ENCODE measurements at regions not wholly inside any gene's neighbourhood (a gene's known extent, or its start where the extent isn't known, plus 50 kb on each side); places are given as distances from the start of the nearest gene placed in this dataset.

DNA sequence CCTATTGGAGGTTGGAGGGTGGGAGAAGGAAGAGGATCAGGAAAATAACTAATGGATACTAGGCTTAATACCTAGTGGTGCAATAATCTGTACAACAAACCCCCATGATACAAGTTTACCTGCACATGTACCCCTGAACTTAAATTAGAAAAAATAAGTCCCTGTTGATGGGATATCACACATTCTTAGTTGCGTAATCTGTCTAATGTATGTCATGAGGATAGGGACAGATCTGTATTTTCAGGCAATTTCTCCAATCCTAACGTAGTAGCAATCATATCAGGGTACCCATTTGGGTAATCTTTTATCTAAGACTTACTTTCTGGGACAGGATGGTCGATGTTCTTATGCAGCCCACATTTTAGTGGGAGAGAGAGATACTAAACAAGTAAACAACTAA lies 239.1 kb upstream of the AZI2 start:
- H3K4me1 ChIP-seq: no peaks in the 10 kb centered on the region
- ATAC-seq (no peak), DNase-seq (no peak)
- H3K27me3 ChIP-seq (ENCODE audit: insufficient read depth in 3 of 3, low read length in 2 of 3): no peaks in the 10 kb centered on the region
- TF ChIP-seq, protein P1, sequence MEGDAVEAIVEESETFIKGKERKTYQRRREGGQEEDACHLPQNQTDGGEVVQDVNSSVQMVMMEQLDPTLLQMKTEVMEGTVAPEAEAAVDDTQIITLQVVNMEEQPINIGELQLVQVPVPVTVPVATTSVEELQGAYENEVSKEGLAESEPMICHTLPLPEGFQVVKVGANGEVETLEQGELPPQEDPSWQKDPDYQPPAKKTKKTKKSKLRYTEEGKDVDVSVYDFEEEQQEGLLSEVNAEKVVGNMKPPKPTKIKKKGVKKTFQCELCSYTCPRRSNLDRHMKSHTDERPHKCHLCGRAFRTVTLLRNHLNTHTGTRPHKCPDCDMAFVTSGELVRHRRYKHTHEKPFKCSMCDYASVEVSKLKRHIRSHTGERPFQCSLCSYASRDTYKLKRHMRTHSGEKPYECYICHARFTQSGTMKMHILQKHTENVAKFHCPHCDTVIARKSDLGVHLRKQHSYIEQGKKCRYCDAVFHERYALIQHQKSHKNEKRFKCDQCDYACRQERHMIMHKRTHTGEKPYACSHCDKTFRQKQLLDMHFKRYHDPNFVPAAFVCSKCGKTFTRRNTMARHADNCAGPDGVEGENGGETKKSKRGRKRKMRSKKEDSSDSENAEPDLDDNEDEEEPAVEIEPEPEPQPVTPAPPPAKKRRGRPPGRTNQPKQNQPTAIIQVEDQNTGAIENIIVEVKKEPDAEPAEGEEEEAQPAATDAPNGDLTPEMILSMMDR (IDR thresholded peaks at IDR 0.05): no peak
- intact Hi-C loops (cut with DNase I): no loop called here
- H3K36me3 ChIP-seq (ENCODE audit: insufficient read depth in 1 of 2, low read depth in 1 of 2): no peaks in the 10 kb centered on the region
- no peaks in the 10 kb centered on the region for H3K9me3 ChIP-seq
- no peak overlapping the region for H3K4me3 ChIP-seq
- WGBS, 3 donors: 87 to 94% (median 90%) methylated on average over 3 of the region's 3 CpGs
- H3K27ac ChIP-seq: no peak overlapping the region

DNA sequence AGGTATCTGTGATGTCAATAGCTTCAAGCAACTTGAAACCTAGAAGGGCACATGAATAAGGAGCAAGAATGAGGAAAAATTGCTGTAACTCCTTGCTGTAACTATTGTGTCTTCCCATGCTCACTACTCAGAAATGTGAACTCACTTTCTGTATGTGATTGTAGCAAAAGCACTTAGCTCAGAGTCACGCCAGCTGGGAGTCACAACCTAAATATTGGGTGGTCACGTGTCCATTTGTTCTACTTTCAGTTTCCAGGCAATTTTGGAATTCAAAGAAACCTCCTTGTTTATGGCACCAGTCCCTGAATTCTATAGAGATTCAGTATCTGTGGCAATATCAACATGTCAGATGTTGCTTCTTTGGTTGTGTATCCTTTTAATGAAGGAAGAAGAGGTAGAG lies 241.6 kb upstream of the AZI2 start:
- ATAC-seq (no peak), DNase-seq (no peak)
- TF ChIP-seq, protein P1 (IDR thresholded peaks at IDR 0.05): no peak
- no peaks in the 10 kb centered on the region for H3K4me1 ChIP-seq
- no peak overlapping the region for H3K4me3 ChIP-seq
- no peaks in the 10 kb centered on the region for H3K27me3 ChIP-seq (ENCODE audit: insufficient read depth in 3 of 3, low read length in 2 of 3)
- 52 to 73% (median 56%) methylated on average over 2 of the region's 2 CpGs for WGBS, 3 donors
- H3K27ac ChIP-seq: no peak overlapping the region
- H3K9me3 ChIP-seq: no peaks in the 10 kb centered on the region
- H3K36me3 ChIP-seq (ENCODE audit: insufficient read depth in 1 of 2, low read depth in 1 of 2): no peaks in the 10 kb centered on the region
- intact Hi-C loops (cut with DNase I): no loop called here

DNA sequence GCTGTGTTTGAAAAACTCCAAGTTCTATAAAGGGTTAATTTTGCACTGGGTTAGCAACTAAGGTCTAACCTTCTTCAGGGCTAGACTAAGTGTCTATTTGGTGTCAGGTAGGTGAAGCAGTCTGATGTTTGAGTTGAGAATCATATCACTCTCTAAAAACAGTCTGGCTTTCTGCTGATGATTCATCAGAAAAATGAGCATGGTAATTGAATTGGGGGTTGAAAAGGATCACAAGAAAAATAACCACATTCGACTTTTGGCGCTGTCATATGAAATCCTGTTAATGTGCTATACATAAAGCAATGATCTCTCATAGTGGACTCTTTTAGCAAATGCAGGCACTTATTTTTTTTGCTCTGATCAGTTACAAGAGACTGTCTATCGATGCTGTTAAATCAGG lies 242.2 kb upstream of the AZI2 start:
- ATAC-seq: no peak
- intact Hi-C loops (cut with DNase I): no loop called here

DNA sequence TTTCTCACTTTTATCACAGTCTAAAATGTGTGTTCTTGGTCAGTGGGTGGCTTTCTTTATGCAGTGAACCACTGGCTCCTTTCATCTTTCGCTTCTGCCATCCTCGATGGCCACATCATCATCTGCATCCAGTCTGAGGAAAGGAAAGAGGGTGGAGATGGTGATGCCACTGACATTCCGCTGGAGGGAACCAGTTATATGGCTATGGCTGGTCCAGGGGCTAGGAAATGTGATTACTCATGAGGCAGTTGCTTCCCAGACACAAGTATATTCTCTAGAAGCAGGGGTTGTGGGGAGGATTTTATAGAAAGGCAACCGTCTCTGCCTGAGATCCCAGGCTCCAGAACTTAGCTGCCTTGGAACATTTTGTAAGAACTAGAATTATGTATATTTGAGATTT lies 246.7 kb upstream of the AZI2 start:
- Histone ChIP-seq H3K36me3 (ENCODE audit: insufficient read depth in 1 of 2, low read depth in 1 of 2) (no peaks in the 10 kb centered on the region), H3K27me3 (ENCODE audit: insufficient read depth in 3 of 3, low read length in 2 of 3) (no peaks in the 10 kb centered on the region), H3K4me1 (no peaks in the 10 kb centered on the region), H3K9me3 (no peaks in the 10 kb centered on the region), H3K27ac (no peak overlapping the region), H3K4me3 (no peak overlapping the region)
- ATAC-seq (no peak), DNase-seq (no peak)
- TF ChIP-seq, protein P1 (IDR thresholded peaks at IDR 0.05): no peak
- WGBS, 3 donors: 94 to 97% (median 96%) methylated on average over 4 of the region's 4 CpGs
- intact Hi-C loops (cut with DNase I): no loop called here

More for the DNA sequence above, 242.2 kb upstream of the AZI2 start:
- 28 to 73% (median 41%) methylated on average over 3 of the region's 3 CpGs for WGBS, 3 donors
- TF ChIP-seq, protein P1 (IDR thresholded peaks at IDR 0.05): no peak
- Histone ChIP-seq H3K36me3 (ENCODE audit: insufficient read depth in 1 of 2, low read depth in 1 of 2) (no peaks in the 10 kb centered on the region), H3K27me3 (ENCODE audit: insufficient read depth in 3 of 3, low read length in 2 of 3) (no peaks in the 10 kb centered on the region), H3K4me1 (no peaks in the 10 kb centered on the region), H3K4me3 (no peak overlapping the region), H3K9me3 (no peaks in the 10 kb centered on the region), H3K27ac (no peak overlapping the region)
- no peak for DNase-seq

DNA sequence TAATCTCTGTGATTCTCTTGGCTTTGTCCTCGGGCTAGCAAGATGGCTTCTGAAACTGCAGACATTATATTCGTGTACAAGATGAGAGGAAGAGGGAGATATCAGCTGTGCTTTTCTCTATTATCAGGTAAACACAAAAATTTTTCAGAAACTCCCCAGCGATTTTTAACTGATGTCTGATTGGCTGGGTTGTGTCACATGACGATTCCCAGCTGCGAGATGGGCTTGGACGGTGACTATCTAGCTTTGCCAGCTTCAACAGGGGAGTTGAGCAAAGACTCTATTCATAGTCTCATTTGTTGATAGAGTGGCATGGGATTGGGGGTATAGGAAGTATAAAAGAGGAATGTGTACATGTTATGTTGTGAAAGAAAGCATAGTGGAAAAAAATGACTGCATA lies 248.8 kb upstream of the AZI2 start:
- DNase-seq: no peak
- no peak for ATAC-seq
- intact Hi-C loops (cut with DNase I): no loop called here
- H3K4me3 ChIP-seq: no peak overlapping the region
- 91 to 95% (median 93%) methylated on average over 6 of the region's 6 CpGs for WGBS, 3 donors
- no peaks in the 10 kb centered on the region for H3K9me3 ChIP-seq
- no peak overlapping the region for H3K27ac ChIP-seq
- no peaks in the 10 kb centered on the region for H3K27me3 ChIP-seq (ENCODE audit: insufficient read depth in 3 of 3, low read length in 2 of 3)
- TF ChIP-seq, protein P1 (IDR thresholded peaks at IDR 0.05): no peak
- no peaks in the 10 kb centered on the region for H3K4me1 ChIP-seq
- H3K36me3 ChIP-seq (ENCODE audit: insufficient read depth in 1 of 2, low read depth in 1 of 2): no peaks in the 10 kb centered on the region

Measured in psoas muscle (tissue), 7 donors.